HG02610 (cell line): ENCODE measurements at regions not wholly inside any gene's neighbourhood (a gene's known extent, or its start where the extent isn't known, plus 50 kb on each side); places are given as distances from the start of the nearest gene placed in this dataset.
"Not testable (repeated sequence)": the region's sequence is repeated elsewhere in the genome, so short reads cannot be mapped to it uniquely, and the experiment has no call there.

Experiments
- ATAC-seq: cut with Tn5 transposase; IDR thresholded peaks from one replicate; pipeline ENCODE4 v1.9.1; 2021; ENCODE audit warnings: mild to moderate bottlenecking, moderate library complexity; ENCODE audit not compliant: unreplicated experiment

DNA sequence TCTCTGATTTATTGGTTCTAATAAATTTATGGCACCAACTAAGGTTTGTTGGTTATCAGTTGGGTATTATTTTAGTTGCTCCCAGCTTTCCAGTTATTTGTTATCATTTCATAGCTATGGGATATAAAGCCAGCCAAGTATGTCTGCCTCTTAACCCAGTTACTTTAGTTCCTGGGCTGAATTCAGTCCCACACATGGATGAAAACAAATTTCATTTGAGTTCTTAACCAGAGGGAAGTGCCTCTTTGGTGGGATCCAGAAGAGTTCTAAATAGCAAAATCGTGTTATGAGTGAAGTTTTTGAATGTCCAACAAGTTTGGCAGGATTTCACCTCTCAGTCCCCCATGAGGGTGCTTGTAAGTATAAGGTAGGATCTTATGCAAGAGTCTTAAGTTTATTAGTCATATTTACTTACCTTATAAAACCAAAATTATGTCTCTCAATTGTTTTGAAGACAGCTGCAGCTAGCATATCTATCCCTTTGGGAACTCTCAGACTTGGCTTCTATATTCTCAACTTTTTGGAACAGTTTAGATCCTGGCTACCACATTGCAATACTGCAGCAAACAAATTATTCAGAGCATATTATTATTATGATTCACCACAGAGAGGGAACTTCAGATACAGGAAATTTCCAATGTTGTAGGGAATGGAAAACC is 683.6 kb downstream of the BCKDHB start:
- ATAC-seq = no peak

DNA sequence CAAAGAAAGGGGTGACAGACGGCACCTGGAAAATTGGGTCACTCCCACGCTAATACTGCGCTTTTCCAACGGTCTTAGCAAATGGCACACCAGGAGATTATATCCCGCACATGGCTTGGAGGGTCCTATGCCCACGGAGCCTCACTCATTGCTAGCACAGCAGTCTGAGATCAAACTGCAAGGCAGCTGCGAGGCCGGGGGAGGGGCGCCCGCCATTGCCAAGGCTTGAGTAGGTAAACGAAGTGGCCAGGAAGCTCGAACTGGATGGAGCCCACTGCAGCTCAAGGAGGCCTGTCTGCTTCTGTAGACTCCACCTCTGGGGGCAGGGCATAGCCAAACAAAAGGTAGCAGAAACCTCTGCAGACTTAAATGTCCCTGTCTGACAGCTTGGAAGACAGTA is 676.8 kb downstream of the BCKDHB start:
- ATAC-seq = not testable (repeated sequence)

DNA sequence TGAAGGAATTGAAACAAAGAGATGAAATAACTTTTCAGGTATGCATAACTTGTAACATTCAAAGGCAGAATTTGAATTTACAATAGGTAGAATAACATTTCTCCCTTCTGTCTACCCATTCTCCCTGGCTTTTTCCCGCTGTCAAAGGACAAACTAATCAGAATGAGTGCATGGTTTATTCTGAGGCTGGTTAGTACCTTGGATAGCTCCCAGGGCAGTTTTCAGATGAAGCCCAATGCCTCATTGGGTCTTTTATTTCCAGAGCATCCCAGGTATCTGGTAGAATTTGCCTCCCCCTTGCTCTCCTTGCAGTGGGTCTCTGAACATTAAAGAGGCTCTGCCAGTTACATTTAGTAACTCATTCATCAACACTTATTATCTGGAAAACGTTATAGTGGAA is 665.5 kb downstream of the BCKDHB start:
- no peak for ATAC-seq

DNA sequence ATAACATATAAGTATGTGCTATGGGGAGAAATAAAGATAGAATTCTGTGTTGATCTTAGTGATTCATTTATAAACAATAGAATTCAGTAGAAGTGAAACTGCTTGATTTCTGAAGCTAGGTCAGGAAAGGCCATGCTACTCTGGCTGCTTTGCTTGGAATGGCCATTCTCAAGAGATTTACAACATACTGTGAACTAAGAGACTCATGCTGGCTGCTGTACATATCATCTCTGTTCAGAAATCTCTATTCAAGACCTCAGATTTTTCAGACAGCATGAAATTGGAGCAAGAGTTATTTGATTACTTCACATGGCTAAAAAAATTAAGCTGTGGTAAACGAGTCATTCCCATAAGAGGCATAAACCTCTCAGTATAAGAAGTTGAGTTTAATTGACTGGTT is 662.6 kb downstream of the BCKDHB start:
- ATAC-seq = no peak

DNA sequence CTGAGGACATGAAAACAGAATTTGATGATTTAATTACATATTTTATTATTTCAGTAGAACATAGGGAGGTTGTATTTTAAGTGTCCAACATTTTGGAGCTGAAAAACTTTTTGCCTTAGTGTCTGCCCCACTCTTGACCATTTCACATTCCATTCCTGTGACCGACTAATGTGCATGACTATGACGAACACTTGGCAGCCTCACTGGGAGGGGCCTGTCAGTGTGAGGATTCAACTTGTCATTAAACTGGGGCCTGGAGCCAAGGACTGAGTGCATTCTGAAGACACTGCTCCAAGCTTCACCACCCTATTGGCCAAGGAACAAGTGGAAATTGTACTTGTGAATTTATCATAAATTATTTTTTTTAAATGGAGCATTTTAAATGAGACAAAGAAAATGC is 661.3 kb downstream of the BCKDHB start:
- ATAC-seq = no peak

DNA sequence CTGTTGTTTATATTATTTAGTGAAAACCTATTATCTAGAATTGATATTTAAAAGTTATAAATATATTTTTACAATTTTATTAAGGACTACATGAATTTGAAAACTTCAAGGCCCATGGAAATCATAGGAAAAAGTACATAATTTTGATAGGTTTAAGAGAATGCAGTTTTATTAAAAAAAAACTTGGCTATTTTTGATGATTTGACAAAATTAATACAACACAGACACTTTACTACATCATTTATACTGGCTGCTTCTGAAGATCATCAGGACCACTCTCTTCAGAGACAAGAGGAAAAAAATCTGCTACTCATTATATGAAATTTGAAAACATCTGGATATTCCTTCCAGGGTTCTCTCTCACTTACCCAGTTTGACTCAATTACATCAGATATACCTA is 637.7 kb downstream of the BCKDHB start:
- no peak for ATAC-seq

DNA sequence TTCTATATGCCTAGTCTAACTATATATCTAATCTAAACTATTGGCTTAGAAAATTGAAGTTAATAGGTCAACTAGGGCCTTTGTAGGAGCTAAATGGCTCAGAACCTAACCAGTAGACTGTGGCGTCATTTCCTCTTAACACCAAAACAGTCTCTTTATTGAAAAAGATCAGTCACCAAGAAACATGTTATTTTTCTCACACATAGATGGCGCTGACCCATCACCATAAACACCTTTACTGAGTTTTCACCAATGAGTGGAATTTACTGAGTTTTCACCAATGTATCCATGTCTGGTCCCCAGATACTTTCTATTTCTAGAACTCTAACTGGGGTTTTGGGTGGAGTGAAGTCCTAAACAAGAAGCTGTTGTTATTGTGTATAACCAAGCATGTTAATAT is 636.0 kb downstream of the BCKDHB start:
- ATAC-seq = no peak

DNA sequence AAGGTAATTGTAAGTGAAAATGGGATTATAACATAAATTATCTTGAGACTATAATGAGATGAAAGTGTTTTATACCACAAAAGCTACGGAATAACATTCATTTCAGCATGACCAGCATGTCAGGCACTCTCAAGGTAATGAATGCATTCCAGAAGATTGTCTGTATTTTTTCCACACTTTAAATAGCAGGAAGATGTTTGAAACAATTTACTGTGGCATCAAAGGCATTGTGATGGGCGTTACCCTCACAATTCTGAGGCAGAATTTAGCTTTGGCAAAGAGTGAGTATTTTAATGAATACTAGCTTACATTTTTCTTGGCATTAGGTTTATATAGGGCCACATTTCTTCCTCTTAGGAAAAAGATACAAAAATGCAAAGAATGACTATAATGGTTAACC is 627.2 kb downstream of the BCKDHB start:
- no peak for ATAC-seq

DNA sequence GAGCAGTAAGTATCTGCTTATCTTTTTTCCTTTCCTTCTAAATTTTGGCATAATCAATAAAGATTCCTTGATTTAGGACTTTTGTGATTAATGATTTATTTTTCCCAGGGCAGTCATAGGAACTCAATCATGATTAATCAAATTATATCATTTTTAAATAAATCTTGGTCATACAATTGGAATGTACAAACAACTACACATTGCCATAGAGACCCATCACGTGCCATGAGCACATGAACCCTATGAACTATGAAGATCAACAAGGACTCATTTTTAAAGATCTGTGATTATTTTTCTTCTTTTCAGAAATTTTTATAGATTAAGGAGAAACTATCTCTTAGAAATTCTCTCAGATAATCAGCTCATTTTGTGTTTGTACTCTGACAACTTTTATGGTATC is 622.4 kb downstream of the BCKDHB start:
- no peak for ATAC-seq

DNA sequence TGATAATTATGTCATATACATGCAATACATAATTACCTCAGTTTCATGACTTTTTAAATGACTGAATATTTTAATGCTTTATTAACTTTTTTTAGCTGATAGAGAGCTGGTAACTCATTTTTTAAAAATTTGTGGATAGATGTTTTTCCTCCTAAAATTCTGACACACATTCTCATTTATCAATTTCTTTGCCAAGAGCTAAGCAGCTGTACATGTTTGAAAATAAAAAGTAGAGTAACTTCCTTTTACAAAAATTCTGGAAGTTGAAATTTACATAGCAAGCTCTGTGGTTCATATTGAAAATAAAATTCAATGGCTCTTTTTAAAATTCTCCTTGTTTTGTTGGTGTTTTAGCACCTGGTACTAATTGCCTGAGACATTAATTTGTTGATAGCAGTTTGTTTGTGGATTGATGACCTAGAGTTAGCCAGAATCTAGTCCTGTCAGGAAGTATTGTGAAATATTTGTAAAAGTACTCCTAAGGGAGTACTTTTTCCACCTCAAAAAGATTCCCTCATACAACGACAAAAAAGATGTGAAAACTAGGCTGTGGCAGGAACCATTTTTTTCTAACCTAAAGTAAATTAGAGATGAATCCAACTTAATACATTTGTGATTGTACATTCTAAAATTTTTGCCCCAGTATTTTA is 621.8 kb downstream of the BCKDHB start:
- ATAC-seq = no peak

DNA sequence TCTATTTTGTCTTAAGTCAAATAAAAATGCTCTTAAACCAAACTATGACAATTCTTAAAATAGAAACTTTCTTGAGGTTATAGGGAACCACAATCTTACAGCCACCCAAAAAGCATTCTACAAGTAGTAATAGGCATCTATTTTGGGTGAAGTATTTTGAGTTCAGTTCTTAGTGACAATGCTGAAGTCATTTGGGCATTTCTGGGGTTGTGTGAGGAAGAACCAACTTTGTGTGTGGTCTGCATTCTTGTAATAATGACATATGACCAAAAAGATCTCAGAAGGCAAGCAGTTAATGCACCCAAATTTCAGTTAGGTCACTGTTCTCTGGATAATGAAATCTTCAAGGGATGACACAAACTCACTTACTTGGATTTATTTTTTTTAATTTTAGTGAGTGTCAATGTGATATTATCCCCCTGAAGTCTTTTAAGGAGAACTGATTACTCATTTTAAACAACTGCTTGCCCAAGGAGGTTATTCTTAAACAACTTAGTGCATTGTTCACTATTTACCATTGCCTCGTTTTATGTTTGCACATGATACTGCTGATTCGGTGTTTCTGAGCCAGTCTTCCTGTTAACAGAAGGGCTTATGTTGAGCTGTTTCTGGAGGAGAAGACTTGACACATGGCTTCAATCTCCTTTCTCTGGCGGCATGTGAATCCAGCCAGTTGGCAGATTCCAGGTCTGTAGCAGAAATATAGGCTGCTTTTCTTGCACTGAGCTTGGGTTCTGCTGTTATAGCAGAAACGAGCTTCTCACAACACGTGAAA is 618.9 kb downstream of the BCKDHB start:
- ATAC-seq = no peak

DNA sequence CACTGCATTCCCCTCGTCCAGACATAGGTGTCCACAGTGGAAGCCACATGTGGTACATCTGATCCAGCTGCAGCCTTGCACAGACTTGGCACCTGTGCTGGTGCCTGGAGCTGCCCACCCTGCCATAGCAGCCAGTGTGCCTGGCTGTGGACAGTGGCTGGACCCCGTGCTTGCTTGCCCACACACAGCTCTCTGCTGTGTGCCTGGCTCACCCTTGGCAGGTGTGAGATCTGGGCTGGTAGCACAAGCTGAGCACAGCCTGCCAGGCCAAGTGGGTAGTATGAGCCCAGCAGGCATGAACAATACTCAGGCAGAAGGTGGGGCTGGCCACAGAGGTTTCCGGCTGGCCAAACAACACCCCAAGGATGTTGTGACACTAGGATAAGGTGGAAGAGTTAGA is 614.4 kb downstream of the BCKDHB start:
- no peak for ATAC-seq

DNA sequence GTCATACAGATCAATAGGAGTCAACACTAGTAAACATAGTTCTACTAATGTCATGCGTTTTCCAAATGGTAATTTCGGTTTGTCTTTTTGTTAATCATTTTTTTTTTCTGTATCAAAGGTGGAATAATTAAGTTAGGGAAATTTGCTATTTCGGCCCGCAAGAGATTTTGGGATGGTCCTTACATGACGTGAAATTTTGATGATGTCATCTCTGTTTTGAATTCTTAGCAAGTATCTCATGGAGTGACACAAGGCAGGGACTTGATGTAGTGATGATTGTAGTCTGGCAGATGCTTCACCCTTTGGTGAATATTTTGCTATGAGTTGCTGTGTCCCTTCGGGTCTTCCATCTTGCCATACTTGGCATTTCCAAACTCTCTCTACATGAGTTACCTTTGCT is 608.0 kb downstream of the BCKDHB start:
- no peak for ATAC-seq

DNA sequence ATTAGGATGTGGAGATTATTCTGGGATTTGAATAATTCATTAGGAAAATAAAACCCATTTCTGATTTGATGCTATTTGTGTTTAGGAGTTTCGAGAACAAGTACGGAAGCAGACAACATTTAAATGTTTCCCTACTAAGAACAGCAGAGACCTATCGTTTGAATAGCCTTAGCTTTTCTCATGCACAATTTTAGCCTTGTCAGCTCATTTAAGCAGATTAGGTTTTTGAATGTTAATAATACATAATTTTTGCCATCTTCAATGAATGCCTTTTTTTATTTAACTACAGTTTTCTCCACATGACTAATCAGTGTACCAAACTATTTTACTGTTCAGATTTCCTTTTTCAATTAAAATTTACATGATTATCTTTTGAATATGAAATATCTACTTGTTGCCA is 592.0 kb downstream of the BCKDHB start:
- no peak for ATAC-seq

DNA sequence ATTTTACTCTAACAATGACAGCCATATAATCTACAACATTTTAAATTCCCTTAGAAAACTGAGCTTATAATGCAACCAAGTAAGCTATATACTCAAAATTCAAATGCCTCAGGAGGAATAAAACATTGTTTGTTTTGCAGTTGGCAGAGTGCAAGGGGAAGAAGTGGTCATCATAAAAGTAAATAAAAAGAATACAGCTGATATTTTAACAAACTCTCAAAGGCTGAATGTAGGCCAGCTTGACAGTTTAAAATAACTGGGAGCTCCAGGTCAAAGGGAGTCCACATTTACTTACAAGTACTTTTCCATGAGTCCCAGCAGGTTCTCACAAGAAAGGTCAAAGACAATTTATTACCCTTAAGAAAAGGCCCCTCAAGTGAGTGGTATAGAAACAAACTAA is 589.8 kb downstream of the BCKDHB start:
- ATAC-seq = no peak

DNA sequence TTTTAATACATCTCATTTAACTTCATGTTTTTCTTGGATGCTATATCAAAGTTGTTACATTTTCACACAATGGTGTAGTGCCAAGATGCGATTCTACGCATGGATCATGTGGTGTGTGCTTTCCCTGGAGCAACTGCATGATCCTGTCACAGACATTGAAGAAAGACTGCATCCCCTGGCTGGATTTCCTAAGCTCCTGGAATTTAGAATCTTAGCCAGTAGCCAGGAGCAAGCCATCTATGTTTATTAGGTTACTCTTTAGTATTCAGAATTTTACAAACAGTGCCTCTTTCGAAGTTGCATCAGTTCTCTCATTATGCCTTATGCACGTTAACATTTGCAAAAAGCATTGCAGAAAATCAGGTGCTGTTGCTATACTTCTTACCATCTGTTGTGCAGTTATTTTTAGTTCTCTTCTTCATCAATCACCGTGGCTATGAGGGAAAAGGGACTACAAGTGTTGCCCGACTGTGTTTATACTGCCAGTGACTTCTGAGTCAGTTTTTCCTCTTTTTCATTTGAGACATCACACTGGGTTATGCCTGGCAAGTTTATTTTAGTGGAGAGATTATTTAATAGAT is 584.2 kb downstream of the BCKDHB start:
- no peak for ATAC-seq

DNA sequence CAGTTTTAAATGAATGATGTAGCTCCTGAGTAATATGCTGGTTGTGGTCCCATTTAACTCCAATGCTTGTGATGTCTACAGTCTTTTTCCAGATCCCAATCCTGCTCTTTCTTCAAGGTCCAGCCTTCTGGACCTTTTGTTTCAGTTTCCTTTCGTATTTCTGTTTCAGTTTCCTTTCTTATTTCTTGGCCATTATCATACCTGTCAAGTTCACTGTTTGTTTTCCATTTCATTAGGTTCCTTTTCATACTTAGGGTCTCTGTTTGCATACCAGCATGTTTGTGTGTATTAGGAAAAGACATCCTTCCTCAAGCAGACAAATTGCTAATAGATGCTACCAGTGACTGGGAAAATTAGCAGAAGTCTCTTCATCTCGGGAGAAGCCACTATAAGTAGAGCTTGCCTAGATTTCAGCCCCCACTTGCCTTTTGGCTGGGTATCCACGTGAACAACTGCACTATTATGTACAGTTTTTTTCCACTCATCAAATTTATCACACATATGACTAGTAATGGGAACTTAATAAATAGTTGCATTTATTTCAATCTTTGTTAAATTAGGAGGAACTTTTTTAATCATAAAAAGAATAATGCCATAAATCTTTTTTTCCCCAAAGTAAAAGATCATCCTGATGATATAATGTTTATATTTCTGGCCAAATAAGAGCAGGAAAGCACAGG is 583.4 kb downstream of the BCKDHB start:
- ATAC-seq = no peak

DNA sequence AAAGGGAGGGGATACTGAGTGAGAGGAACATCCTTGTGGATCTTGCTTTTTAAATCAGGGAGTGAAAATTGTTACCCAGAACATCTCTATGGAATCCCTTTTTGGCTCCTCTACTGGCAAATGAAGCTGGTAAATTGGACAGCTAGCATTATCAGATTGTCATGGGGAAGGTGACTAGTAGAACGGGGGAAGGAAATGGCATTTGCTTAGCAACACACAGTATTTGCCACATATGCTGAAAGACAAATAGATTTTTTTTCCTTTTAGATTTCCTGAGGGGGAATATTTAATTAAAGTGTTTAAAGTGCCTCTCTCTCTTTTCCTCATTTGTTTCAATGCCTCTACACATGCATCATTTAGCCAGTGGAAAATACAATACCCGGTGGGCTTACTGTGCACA is 573.5 kb downstream of the BCKDHB start:
- ATAC-seq = no peak

DNA sequence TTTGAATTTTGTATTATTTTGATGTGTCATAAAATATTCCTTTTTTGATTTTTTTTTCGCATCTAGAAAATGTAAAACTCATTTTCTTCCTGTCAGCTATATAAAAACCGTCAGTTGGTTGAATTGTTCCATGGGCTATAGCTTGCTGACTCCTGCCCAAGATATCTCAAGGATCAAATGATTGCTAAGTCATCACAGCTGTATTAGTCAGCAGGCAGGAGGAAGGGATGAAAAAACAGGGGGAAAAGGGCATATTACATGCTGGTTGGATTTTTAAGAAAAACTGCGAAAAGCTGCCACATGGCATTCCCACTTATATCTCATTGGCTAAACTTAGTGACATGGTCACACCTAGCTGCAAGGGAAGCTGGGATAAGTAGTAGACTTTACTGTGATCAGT is 569.9 kb downstream of the BCKDHB start:
- ATAC-seq = no peak

DNA sequence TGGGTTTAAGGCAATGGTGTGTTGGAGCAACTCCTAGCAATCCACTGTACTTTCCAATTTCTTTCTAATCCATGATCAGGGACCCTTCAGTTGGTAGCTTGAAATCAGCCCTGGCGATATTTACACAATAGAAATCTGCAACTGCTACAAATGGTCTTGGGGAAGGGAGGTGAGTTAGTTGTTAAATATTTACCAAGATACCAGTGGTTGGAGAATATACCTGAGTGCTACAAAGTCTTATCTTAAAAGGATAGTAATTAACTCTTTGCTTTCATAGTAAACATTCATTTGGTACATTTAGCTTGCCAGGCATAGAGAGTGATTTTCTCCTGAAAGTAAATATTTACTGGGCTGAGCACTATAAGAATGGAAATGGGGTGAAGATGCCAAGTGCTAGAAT is 568.2 kb downstream of the BCKDHB start:
- ATAC-seq = no peak

DNA sequence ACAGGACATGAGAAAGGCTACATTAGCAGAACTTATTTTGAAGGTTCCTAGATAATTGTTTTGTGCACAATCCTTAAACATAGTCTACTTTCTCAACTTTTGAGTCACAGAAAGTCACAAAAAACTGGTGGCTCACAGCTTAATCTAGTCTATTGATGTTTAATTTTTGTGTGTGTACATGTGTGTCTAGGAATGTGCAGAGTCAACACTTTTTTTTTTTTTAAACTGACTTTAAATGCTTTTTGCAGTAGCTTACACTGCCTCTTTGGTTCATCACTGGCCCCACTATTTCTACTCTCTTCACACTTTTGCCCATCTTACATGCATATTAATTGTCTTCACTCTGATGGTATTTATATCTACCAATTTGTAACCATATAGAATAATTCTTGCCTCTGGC is 566.9 kb downstream of the BCKDHB start:
- ATAC-seq = no peak
